Non-pigmented ciliary epithelial cell (primary cell): ENCODE measurements at regions not wholly inside any gene's neighbourhood (a gene's known extent, or its start where the extent isn't known, plus 50 kb on each side); places are given as distances from the start of the nearest gene placed in this dataset.

ENCODE experiments used
- DNase-seq: peaks from one replicate; pipeline ENCODE4 v3.0.0-alpha.2; 2010; ENCODE audit warnings: low read depth

- no peak for DNase-seq
Observed at GRCh38 chr14:61893371-61893940, 131.2 kb downstream of the SNAPC1 start.

DNA sequence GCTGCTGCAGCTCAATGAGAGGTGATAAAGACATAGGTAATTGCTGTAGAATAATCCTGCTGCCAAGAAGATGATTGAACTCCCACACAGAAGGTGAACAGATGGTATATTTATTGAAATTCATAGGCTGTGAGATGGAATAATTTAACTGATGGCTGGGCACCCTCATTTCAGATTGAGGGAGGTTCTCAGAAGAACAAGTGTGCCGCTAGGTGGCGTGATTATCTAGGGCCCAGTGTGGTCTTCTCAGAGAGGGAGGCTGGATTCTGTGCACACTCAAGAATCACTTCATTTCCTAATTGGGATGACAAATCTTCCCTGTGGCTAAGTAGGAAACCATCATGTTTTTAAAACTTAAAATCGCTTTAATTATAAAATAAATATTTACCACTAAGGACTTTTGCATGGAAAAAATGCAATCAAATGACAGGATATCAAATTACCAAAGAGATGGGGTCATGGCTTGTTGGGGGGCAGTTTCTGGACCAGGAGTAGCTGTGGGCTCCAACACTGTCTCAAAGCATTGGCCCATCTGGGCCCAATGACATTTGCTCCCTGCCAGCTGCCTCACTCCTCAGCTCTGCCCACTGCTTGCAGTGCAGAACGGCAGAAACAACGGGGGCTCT lies 132.3 kb downstream of the SNAPC1 start:
- peak; percentile 27 for DNase-seq

GRCh38 chr14:61897300-61897699 lies 135.1 kb downstream of the SNAPC1 start:
- DNase-seq = no peak

DNA sequence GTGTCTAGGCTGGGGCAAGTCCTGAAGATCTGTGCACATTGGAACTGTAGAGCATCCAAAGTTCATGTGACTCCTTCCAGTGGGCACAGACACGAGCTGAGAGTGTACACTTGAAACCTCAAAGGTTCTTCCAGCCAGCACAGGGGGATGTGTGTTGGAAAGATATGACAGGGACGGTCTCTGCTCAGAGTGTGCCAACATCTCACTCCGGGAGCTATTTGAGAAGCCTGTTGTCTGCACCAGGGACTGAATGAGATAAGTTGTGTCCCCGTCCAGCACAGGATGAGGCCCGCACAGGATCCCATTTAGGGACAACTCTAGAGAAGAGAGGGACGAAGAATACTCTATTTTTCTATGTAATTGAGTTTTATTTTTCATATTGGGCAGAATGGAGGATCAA lies 136.3 kb downstream of the SNAPC1 start:
- DNase-seq = no peak

DNA sequence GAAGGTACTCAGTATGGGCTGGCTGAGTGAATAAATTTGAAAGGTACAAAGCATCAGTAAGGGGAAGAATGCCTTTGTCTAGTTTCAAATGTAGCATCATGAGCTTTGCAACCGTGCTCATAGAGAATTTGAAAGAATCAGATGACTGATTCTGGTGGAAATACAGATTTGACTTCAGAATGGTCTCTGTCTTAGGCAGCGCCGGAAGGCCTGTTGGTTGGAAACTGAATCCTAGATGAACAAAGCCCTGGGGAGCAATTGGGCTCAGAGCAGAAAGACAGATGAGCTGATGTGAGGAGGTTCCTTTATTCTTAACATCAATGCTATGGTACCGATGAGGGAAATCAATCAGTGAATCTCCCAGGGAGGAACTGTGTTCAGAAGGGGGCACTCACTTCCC lies 137.3 kb downstream of the SNAPC1 start:
- DNase-seq = no peak

- no peak for DNase-seq
Observed at GRCh38 chr14:61904946-61905345, 142.7 kb downstream of the SNAPC1 start.

- no peak for DNase-seq
Observed at GRCh38 chr14:61911574-61911973, 149.4 kb downstream of the SNAPC1 start.

DNA sequence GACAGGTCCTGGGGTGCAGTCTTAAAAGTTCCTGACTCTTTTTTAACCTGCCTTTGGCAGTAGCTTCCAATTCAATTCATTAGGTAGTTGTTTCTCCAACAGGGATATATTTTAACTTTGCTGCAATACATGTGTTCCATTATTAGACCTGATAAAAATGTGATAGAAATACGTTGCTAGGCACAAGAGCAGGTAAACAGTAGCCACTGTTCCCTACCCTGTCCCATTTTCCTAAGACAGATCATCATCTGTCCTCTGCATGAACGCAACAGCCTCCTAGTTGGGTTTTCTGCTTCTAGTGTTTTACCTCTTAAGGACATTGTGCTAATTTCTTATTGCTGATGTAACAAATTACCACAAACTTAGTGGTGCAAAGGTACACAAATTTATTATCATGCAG lies 156.8 kb downstream of the SNAPC1 start:
- DNase-seq = no peak

DNA sequence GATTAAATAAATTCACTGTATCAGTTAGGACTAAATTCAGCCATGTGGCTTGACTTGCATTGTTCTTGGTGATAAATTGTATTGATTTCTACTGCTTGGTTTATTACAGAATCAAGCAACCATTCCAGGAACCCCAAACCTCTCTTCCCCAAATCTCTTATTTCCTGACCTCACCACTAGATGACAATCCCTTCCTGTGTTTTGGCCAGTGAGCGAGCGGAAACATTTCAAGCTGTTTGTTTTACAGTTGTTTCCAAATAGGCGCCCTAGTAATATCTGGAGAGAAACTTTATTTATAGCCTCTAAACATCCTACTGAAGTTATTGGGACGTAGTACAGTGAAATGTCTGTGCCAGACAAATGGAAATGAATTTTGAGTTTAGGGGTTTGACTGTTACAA lies 161.1 kb downstream of the SNAPC1 start:
- DNase-seq = no peak

DNA sequence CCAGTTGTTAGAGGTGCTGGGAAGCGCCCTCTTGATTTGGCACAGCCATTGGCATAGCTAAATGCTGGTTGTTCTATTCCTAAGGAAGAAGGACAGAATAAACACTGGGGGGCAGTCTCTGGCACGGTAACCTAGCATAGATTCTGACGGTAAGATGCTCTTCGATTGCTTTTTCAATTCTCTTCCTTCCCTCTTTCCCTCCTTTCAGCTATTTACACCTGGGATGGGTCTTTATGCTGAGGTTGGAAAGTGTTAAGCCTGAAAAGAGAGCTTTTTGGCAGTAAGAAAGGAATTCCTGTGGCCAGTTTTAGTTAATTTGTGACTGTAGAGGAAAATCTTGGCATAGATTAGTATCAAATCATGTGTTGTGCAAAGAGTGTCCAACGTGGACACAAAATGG lies 162.8 kb downstream of the SNAPC1 start:
- DNase-seq = no peak

DNA sequence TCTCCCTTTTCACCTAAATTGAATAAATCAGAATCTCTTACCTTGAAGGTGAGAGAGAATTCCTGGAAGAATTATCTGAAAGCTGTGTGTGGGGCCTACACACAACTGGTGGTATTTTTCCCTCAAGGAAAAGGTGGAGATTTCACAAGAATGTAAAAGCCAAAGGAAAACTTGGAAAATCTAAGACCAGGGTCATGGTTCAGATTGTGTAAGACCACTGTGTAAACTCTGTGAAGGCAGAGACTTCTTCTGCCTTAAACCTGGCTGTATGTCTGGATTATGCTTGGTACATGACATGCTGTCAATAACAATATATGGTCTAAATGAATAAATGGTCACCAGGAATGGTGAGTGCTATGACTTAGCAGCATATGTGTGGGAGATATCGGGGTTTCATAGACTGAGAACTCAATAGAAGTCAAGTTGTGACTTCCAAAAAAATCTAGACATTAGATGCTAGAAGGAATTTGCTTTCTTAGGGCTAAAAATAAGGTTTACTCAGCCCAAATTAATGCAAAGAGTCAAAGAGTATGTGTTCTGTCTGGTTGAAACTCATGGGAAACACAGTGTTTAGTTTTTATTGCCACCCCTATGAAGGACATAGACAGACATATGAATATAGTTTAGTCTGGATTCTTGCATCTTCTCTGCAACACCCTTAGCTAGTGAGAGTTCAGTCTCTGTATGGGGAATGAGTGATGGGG lies 163.7 kb downstream of the SNAPC1 start:
- no peak for DNase-seq

DNA sequence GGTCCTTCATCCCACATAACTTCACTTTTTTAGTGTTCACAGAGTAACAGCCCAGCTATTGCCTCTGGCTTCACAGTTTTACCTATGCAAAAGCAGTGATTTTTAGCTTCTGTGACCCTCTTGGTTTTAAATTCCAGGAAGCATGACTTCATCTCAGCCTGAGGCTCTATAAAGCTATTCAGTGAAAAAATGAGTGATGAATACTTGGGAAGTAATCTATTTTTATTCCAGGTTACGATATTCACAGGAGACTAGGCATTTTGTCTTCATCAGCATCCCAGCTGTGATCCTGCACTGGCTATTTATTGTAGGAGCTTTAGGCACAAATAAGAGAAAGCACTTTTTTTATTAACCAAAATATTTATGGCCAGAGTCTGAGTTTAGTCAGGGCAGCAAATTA lies 164.8 kb downstream of the SNAPC1 start:
- peak; percentile 42 for DNase-seq

- peak; percentile 60 for DNase-seq
Observed at GRCh38 chr14:61927520-61927919, 165.3 kb downstream of the SNAPC1 start.

GRCh38 chr14:61928300-61928699 lies 166.1 kb downstream of the SNAPC1 start:
- no peak for DNase-seq

GRCh38 chr14:61928701-61929100 lies 166.5 kb downstream of the SNAPC1 start:
- no peak for DNase-seq

DNA sequence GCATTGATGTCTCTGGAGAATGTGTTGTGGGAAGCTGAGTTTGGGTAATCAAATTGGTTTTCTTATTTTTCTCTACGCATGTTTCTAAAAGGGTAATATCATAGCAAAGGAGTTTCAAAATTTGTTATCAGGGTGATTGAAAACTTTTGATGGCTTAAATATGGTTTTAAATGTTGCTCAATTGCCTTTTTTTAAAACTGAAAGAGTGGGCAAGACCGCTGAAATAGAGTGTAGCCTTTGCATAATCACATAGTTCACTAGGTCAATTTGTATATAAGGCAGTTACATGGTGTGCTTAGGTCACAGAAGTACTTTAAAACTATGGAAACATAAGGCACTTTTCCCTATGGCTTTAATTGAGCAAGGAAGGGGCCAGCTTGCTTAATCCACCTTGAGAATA lies 167.4 kb downstream of the SNAPC1 start:
- no peak for DNase-seq

DNA sequence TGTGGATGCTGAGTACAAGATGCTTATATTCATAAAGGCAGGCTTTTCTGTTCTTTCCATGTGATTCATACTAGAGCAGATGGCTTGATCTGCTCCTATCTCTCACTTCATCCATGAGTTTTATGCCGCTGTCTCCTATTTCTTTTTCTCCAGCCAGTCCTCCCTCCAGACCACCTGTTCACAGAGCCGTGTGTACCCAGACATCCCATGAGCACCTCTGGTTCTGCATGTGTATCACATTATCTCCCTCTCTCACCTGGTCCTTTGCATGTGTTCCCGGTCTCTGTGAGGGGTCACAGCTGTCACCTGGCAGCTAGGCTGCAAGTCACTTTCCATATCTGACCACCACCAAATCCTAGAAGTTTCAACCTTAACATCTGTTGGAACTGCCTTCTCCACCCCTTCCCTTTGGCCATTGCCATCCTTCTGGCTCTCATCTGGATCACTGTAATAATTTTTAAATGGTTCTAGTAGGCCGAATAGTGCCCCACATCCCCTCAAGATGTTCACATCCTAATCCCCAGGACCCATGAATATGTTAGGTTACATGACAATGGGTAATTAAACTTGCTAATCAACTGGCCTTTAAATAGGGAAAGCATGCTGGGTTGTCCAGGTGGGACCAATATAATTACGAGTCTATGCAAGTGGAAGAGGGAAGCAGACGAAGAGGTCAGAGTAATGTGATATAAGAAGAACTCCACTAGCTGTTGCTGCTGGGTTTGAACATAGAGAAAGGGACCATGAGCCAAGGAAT lies 168.1 kb downstream of the SNAPC1 start:
- no peak for DNase-seq

DNA sequence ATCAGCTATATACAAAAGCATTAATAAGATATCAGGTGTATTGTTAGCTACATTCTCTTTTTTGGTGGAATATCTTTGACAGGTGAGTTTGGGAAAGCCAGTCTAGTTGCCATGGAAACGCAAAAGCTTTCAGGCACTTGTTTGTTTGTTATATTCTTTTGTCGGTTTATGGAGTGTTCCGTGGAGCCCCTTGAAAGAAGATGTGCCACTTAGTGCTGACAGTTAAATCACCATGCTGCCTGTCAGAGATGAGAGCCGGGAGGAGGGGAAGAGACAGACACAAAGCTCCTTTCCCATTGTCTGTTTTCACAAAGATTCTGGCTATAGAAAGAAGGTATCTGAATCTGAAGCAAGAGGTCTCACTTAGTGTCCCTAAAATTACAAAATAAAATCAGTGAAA lies 170.8 kb downstream of the SNAPC1 start:
- no peak for DNase-seq

DNA sequence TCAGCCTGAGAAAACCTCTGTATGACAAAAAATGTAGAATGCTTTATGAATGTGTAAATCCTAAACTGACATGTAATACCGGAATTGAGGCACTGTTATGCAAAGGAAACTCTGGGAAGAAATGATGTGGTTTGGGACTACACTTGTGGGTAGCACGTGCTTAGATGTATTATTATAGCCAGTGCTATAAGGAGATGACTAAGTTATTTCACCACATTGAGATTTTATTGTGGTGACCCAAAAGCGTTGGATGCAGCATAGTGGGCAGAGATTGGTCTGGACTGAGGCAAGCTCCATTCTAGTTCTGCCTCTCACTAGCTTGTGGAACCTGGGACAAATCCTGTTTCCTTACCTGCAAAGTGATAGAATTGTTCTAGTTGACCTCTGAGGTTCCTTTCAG lies 172.2 kb downstream of the SNAPC1 start:
- DNase-seq = peak; percentile 88

- no peak for DNase-seq
Observed at GRCh38 chr14:61939776-61940175, 177.6 kb downstream of the SNAPC1 start.

GRCh38 chr14:61940666-61941420 lies 178.6 kb downstream of the SNAPC1 start:
- DNase-seq = no peak
